Ectodermal cell (in vitro differentiated cells): ENCODE measurements at regions not wholly inside any gene's neighbourhood (a gene's known extent, or its start where the extent isn't known, plus 50 kb on each side); places are given as distances from the start of the nearest gene placed in this dataset.

Source experiments
- H3K27ac ChIP-seq: 2 replicates; pipeline ENCODE4 v1.7.0; 2013; ENCODE audit warnings: mild to moderate bottlenecking, low read depth, low read length; ENCODE audit not compliant: insufficient read depth, poor library complexity, severe bottlenecking
- H3K27me3 ChIP-seq: 2 replicates; pipeline ENCODE4 v1.7.0; 2013; ENCODE audit warnings: mild to moderate bottlenecking, low read length; ENCODE audit not compliant: insufficient read depth, control insufficient read depth, poor library complexity, severe bottlenecking
- H3K36me3 ChIP-seq: one replicate; pipeline ENCODE4 v1.7.0; 2013; ENCODE audit warnings: low read length; ENCODE audit not compliant: control insufficient read depth, insufficient read depth
- H3K4me1 ChIP-seq: one replicate; pipeline ENCODE4 v1.7.0; 2013; ENCODE audit warnings: low read length; ENCODE audit not compliant: control insufficient read depth, insufficient read depth
- H3K4me3 ChIP-seq: 2 replicates; pipeline ENCODE4 v1.7.0; 2013; ENCODE audit warnings: low read depth, low read length, control low read depth; ENCODE audit not compliant: insufficient read depth
- H3K9me3 ChIP-seq: 2 replicates; pipeline ENCODE4 v1.7.0; 2013; ENCODE audit warnings: mild to moderate bottlenecking, low read length, moderate library complexity; ENCODE audit not compliant: control insufficient read depth
- WGBS, 2 experiments: methylation state at CpG; one replicate each; pipeline ENCODE4 v1.1.7; 2013; ENCODE audit warnings: missing lambda C conversion rate in 2 of 2; 5-methylcytosine and 5-hydroxymethylcytosine counted together

DNA sequence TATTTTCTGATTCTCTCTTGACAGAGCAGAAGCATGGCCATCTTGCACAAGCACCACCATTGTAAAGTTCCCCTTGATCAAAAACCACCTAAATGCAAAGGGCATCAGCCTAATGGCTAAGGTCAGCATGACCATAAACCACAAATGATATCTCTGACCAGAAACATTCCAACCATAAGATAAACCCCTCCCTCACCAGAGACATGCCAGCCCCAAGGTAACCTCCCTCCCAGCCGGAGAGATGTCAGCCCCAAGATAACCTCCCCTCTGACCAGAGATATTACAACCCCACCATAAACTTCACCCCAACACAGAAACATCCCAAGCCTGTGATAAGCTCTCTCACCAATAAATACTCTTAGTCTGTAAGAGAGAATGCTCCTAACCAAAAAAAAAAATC lies 72.1 kb upstream of the CDK1 start:
- Histone ChIP-seq H3K4me1 (peaks cover 6% of the 10 kb centered on the region), H3K4me3 (no peak overlapping the region), H3K27ac (no peak overlapping the region), H3K9me3 (no peaks in the 10 kb centered on the region), H3K36me3 (no peaks in the 10 kb centered on the region), H3K27me3 (no peaks in the 10 kb centered on the region)
- 94 to 100% methylated on average over 1 of the region's 1 CpG for WGBS, 2 experiments

DNA sequence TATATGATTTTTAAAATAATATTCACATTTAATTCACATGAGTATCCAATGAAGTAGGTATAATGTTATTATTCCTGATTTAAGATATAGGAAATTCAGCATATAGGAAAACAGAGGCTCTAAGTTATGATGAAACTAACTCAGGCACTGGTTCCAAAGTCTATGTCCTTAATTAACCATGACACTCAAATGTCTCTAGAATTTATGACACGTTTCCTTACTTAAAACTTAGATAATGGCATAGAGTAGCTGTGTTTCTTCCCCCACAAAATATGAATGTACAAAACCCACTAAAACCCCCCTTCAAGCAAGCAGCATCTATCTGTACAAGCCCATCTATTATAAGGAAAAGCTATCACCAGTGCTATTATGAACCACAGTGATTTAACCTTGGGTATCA lies 72.9 kb upstream of the CDK1 start:
- H3K9me3 ChIP-seq = no peaks in the 10 kb centered on the region

GRCh38 chr10:60704471-60704870 lies 73.8 kb upstream of the CDK1 start:
- H3K27ac ChIP-seq = no peak overlapping the region
- no peaks in the 10 kb centered on the region for H3K36me3 ChIP-seq
- H3K4me1 ChIP-seq = peaks cover 6% of the 10 kb centered on the region
- no peaks in the 10 kb centered on the region for H3K27me3 ChIP-seq
- WGBS, 2 experiments = 39% methylated on average over 2 of the region's 3 CpGs; no CpG with 5 or more reads in 1 of the 2 experiments
- H3K9me3 ChIP-seq = no peaks in the 10 kb centered on the region
- no peak overlapping the region for H3K4me3 ChIP-seq

More for the DNA sequence above, 72.9 kb upstream of the CDK1 start:
- Histone ChIP-seq H3K27me3 (no peaks in the 10 kb centered on the region), H3K36me3 (no peaks in the 10 kb centered on the region), H3K4me1 (peaks cover 6% of the 10 kb centered on the region), H3K4me3 (no peak overlapping the region), H3K27ac (no peak overlapping the region)
- 93 to 100% methylated on average over 1 of the region's 1 CpG for WGBS, 2 experiments

DNA sequence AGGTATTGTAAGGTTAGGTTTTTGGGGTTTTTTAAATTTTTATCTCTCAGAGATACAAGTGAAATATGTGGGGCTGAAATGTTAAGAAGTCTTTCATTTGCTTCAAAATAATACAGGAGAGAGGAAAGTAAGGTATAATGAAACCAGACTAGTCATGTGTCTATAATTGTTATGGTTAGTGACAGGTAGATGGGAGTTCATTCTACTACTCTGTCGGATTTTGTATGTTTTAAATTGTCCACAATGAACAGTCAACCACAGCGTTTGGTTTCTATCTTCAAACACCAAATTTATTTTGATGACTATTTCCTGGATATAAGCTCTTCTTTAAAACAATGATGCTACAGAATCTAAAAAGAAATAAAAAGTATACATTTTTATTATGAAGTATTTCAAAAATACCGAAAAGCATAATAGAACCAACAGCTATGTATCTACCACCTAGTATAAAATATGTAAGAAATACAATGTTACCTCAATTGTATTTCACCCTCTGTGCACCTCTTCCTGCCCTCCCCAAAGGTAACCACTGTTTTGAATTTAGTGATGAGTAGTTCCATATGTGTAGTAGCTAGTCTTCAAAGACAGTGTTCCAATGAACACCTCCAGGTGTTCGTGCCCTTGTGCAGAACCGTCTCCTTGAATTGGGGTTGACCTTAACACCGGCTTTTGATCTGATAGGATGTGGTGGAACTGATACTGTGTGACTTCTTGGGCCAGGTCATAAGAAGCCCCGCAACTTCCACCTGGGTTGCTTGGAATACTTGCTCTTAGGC lies 74.8 kb upstream of the CDK1 start:
- Histone ChIP-seq H3K27me3 (no peaks in the 10 kb centered on the region), H3K27ac (no peak overlapping the region), H3K4me1 (peaks cover 6% of the 10 kb centered on the region), H3K36me3 (no peaks in the 10 kb centered on the region), H3K9me3 (no peaks in the 10 kb centered on the region), H3K4me3 (no peak overlapping the region)
- 95 to 96% methylated on average over 4 to 6 of the region's 7 CpGs for WGBS, 2 experiments

DNA sequence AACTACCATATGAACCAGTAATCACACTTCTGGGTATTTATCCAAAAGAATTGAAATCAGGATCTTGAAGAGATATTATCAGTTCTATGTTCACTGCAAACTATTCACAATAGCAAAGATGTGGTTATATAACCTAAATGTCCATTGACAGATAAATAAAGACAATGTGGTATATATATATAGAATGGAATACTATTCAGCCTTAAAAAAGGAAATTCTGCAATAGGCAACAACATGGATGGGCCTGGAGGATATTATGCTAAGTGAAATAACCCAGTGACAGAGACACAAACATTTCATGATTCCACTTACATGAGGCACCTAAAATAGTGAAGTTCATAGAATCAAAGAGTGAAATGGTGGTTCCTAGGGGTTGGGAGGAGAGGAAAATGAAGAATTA lies 90.6 kb upstream of the CDK1 start:
- H3K4me3 ChIP-seq = no peak overlapping the region
- no peaks in the 10 kb centered on the region for H3K27me3 ChIP-seq
- H3K4me1 ChIP-seq = no peaks in the 10 kb centered on the region
- peaks cover 3% of the 10 kb centered on the region for H3K9me3 ChIP-seq
- H3K36me3 ChIP-seq = no peaks in the 10 kb centered on the region
- no peak overlapping the region for H3K27ac ChIP-seq

DNA sequence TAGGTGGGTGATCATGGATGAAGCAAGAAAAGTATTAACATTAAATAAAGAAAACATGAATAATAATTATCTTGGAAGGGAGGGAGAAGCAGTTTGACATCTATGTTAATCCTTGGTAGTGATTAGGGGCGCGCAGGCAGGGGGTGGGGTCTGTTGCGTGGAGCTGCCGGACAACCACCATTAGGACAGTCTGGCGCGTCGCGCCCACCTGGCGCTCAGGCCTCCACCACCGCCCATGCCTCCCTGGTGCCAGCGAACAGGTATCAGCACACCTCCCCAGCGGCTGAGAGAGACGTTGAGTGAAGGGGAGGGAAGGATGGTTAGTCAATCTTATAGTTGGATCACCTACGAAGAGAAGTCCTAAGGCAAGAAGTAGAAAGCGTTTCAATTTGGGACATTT lies 94.2 kb upstream of the CDK1 start:
- H3K4me3 ChIP-seq = no peak overlapping the region
- no peaks in the 10 kb centered on the region for H3K36me3 ChIP-seq
- H3K27ac ChIP-seq = no peak overlapping the region
- WGBS, 2 experiments = 89% methylated on average over 15 of the region's 15 CpGs
- no peaks in the 10 kb centered on the region for H3K4me1 ChIP-seq
- H3K9me3 ChIP-seq = no peaks in the 10 kb centered on the region
- H3K27me3 ChIP-seq = no peaks in the 10 kb centered on the region

DNA sequence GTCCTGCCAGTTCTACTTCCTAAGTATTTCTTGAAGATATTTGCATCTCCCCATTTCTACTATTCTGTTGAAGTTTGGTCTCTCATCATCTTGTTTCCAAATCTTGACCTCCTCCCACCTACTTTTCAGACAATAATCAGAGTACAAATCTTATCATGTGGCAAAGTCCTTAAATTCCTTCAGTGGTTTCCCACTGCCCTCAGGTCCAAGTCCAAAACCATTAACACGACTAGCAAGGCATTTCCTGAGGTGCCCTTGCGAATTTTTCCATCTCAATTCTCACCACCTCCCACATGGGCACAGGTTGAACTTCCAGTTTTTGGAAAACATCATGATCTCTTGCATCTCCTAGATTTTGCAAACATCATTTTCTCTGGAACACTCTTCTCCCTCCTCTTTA lies 97.2 kb upstream of the CDK1 start:
- Histone ChIP-seq H3K27ac (no peak overlapping the region), H3K4me1 (no peaks in the 10 kb centered on the region), H3K9me3 (no peaks in the 10 kb centered on the region), H3K36me3 (no peaks in the 10 kb centered on the region), H3K27me3 (no peaks in the 10 kb centered on the region), H3K4me3 (no peak overlapping the region)
- 81 to 93% methylated on average over 2 of the region's 2 CpGs for WGBS, 2 experiments

- Histone ChIP-seq H3K27me3 (no peaks in the 10 kb centered on the region), H3K4me3 (no peak overlapping the region), H3K9me3 (no peaks in the 10 kb centered on the region), H3K27ac (no peak overlapping the region), H3K36me3 (no peaks in the 10 kb centered on the region), H3K4me1 (no peaks in the 10 kb centered on the region)
- 91% methylated on average over 10 of the region's 10 CpGs for WGBS, 2 experiments
Measured at GRCh38 chr10:60679388-60679990, 98.8 kb upstream of the CDK1 start.

GRCh38 chr10:60678978-60679377 lies 99.3 kb upstream of the CDK1 start:
- Histone ChIP-seq H3K4me1 (no peaks in the 10 kb centered on the region), H3K27me3 (no peaks in the 10 kb centered on the region), H3K4me3 (no peak overlapping the region), H3K36me3 (no peaks in the 10 kb centered on the region), H3K27ac (no peak overlapping the region), H3K9me3 (no peaks in the 10 kb centered on the region)
- WGBS, 2 experiments = 92 to 97% methylated on average over 4 of the region's 4 CpGs

DNA sequence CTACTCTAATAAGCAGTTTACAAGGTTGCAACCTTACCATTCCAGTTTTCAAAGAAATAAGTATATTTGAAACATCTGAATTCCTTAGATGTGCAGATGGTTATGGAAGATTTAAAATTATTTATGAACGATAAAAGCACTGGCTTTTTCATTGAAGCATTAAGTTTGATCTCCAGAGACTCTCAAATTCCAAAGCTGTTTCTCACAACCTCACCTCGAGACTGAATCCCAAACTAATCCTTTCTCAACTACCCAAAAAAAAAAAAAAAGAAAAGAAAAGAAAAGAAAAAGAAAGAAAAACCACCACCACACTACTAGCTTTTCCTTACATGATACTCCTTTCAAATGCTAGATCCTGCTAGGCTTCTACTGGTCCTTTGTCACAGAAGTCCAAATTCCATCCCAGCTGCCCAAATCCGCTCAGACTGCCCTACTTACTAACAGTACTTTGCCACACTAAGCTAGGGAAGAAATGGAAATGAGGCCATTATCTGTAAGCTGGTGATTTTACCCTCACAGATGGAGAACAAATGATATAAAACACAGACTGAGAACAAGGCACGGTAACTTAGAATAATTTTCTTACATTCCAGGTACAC lies 100.6 kb upstream of the CDK1 start:
- H3K4me1 ChIP-seq = no peaks in the 10 kb centered on the region
- WGBS, 2 experiments = 41 to 67% methylated on average over 4 of the region's 4 CpGs
- H3K27me3 ChIP-seq = no peaks in the 10 kb centered on the region
- no peaks in the 10 kb centered on the region for H3K9me3 ChIP-seq
- no peak overlapping the region for H3K27ac ChIP-seq
- H3K4me3 ChIP-seq = no peak overlapping the region
- H3K36me3 ChIP-seq = no peaks in the 10 kb centered on the region
